AG09319 (cell line): ENCODE measurements at regions not wholly inside any gene's neighbourhood (a gene's known extent, or its start where the extent isn't known, plus 50 kb on each side); places are given as distances from the start of the nearest gene placed in this dataset.
"Not testable (repeated sequence)": the region's sequence is repeated elsewhere in the genome, so short reads cannot be mapped to it uniquely, and the experiment has no call there.

Experiments used
- DNase-seq: peaks from one replicate; pipeline ENCODE4 v3.0.0-alpha.2; 2010; ENCODE audit warnings: low read depth; ENCODE audit errors: extremely low read depth
- TF ChIP-seq, protein P1 (sequence below): IDR thresholded peaks from 2 replicates; pipeline ENCODE4 v1.5.1; 2011; ENCODE audit warnings: low read depth, mild to moderate bottlenecking, inconsistent platforms, low read length, moderate library complexity

DNA sequence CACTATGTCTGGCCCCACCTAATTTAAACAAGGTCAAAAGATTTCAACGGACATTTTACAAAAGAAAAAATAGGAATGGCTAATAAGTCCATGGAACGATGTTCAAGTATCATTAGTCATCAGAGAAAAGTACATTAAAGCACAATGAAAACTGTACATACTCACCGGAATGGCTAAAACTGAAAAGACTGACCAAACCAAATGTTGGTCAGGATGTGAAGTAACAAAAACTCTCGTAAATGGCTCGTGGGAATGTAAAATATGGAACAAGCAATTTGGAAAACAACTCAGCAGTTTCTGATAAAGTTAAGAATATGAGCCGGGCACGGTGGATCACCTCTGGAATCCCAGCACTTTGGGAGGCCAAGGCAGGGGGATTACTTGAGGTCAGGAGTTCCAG is 65.7 kb upstream of the PARD3 start:
- DNase-seq, result no peak
- TF ChIP-seq, protein P1, sequence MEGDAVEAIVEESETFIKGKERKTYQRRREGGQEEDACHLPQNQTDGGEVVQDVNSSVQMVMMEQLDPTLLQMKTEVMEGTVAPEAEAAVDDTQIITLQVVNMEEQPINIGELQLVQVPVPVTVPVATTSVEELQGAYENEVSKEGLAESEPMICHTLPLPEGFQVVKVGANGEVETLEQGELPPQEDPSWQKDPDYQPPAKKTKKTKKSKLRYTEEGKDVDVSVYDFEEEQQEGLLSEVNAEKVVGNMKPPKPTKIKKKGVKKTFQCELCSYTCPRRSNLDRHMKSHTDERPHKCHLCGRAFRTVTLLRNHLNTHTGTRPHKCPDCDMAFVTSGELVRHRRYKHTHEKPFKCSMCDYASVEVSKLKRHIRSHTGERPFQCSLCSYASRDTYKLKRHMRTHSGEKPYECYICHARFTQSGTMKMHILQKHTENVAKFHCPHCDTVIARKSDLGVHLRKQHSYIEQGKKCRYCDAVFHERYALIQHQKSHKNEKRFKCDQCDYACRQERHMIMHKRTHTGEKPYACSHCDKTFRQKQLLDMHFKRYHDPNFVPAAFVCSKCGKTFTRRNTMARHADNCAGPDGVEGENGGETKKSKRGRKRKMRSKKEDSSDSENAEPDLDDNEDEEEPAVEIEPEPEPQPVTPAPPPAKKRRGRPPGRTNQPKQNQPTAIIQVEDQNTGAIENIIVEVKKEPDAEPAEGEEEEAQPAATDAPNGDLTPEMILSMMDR, result no peak

DNA sequence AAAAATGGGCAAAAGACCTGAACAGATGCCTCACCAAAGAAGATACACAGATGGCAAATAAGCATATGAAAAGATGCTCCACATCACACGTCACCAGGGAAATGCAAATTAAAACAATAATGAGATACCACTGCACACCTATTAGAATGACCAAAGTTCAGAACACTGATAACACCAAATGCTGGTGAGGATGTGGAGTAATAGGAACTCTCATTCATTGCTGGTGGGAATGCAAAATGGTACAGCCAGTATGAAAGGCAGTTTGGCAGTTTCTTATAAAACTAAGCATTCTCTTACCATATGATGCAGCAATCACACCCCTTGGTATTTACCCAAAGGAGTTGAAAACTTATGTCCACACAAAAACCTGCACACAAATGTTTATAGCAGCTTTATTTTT is 63.6 kb upstream of the PARD3 start:
- not testable (repeated sequence) for DNase-seq

DNA sequence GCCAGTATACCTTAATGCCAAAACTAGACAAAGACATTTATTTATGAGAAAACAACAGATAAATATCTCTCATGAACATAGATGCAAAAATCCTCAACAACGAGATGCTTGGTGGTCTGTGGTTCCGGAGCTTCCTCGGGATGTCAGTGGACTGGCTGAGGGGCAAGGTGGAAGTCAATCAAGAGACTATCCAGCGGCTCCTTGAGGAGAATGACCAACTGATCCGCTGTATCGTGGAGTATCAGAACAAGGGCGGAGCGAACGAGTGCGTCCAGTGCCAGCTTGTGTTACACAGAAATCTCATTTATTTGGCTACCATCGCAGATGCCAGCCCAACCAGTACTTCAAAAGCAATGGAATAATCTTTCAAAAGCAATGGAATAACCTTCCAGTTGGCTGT is 60.0 kb upstream of the PARD3 start:
- DNase-seq, result no peak
- TF ChIP-seq, protein P1, result no peak

DNA sequence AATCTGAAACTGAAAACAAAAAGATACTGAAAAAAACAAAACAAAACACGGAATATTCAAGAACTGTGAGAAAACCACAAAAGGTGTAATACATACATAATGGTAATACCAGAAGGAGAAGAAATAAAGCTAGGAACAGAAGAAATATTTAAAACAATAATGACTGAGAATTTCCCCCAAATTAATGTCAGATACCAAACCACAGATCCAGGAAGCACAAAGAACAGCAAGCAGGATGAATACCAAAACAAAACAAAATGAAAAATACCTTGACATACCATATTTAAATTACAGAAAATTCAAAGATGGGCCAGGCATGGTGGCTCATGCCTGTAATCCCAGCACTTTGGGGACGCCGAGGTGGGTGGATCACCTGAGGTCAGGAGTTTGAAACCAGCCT is 57.7 kb upstream of the PARD3 start:
- TF ChIP-seq, protein P1, result no peak
- DNase-seq, result no peak

DNA sequence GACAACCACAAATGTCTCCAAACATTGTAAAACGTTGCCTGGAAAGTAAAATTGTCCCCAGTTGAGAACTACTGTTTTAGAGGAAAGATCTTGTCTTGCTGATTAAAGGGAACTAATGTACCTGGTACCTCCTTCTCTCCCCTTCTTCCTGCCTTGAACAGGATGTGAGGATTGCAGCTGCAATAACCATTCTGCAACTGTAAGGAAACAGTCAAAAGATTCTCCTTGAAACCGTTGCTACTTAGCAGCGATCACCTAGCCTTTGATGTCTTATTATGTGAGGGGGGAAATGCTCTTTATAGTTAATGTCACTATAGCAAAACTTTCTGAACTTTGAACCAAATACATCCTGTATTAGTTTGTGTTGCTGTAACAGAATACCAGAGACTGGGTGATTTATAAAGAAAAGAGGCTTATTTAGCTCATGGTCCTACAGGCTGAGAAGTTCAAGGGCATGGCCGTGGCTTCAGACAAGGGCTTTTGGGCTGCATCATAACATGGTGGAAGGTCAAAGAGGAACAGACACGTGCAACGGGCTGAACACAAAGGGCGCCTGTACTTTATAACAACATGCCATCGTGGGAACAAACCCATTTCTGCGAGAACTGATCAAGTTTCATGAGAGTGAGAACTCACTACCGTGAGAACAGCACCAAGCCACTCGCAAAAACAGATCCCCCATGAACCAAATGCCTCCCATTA is 54.2 kb upstream of the PARD3 start:
- DNase-seq, result no peak
- TF ChIP-seq, protein P1, result no peak

DNA sequence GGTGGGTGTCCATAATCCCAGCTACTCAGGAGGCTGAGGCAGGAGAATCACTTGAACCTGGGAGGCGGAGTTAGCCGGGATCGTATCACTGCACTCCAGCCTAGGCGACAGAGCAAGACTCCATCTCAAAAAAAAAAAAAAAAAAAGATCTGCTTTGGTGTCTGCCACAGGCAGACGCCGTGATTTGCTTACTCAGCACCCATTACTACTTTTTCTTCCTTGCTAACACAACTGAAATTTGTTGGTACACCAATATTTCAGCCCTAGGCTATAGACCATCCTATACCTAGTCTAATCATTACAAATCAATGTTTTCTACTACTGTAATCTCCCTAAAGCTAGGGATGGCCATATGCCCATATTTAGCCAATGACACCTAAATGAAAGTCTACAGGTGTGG is 53.5 kb upstream of the PARD3 start:
- no peak for DNase-seq
- TF ChIP-seq, protein P1, result no peak

DNA sequence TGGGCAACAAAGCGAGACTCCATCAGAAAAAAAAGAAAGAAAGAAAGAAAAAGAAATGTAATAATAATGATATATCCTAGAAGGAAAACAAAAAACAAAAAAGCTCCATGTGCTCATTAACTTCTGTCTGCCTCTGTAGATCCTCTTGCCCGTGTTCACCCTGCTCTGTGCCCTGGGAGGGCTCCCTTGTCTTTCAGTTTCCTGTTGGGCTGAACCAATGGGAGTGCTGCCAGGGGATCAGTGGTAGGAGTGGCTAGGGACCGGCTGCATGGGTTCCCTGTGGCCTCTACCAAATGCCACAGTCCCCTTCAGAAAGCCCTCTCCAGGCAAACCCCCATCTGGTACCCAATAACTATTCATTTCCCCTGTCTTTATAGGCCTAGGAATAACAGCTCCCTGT is 51.8 kb upstream of the PARD3 start:
- DNase-seq, result no peak
- TF ChIP-seq, protein P1, result no peak
